GM12874 (cell line): ENCODE measurements at regions not wholly inside any gene's neighbourhood (a gene's known extent, or its start where the extent isn't known, plus 50 kb on each side); places are given as distances from the start of the nearest gene placed in this dataset.

Experiments
- TF ChIP-seq, protein P1 (sequence below): IDR thresholded peaks from 2 replicates; pipeline ENCODE4 v1.5.1; 2011; ENCODE audit warnings: low read depth, mild to moderate bottlenecking, control low read depth, low read length, moderate library complexity; ENCODE audit not compliant: insufficient read depth

DNA sequence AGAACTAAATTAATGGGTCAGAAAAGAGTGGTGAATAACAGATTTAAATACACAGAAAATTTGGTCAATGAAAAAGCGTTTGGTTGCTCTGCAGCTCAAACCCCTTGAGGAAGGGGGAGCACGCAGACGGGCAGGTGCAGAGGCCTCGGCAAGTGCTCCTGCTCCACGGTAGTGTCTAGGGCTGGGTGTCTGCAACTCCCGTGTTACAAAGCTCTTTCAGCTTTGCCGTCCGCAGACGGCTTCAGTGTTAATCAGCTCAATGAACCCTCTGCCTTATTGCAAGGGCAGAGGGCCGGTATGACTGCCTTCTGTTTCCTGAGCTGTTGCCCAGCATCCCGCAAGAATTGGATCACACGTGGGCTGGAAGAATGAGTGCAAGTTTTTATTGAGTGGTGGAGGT, 125.7 kb upstream of the TRHDE start:
- TF ChIP-seq, protein P1, sequence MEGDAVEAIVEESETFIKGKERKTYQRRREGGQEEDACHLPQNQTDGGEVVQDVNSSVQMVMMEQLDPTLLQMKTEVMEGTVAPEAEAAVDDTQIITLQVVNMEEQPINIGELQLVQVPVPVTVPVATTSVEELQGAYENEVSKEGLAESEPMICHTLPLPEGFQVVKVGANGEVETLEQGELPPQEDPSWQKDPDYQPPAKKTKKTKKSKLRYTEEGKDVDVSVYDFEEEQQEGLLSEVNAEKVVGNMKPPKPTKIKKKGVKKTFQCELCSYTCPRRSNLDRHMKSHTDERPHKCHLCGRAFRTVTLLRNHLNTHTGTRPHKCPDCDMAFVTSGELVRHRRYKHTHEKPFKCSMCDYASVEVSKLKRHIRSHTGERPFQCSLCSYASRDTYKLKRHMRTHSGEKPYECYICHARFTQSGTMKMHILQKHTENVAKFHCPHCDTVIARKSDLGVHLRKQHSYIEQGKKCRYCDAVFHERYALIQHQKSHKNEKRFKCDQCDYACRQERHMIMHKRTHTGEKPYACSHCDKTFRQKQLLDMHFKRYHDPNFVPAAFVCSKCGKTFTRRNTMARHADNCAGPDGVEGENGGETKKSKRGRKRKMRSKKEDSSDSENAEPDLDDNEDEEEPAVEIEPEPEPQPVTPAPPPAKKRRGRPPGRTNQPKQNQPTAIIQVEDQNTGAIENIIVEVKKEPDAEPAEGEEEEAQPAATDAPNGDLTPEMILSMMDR = no peak

DNA sequence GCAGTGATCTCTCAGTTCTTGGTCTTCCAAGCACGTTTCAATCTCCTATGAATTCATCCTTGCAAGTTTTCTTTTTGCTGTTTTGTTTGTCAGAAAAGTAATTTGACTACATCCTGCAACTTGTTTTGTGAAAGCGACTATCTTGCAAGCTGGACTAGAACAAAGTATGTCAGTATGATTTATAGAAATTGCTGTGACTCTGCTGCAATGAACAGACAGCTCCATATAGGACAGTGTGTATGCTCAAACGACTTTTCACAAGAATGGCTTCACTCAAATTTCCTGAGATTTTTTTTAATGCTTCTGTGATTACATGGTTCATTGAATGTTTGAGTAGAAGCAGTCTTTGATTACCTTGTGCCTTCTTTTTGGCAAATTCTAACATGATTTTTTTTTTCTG, 123.5 kb upstream of the TRHDE start:
- TF ChIP-seq, protein P1 = no peak

DNA sequence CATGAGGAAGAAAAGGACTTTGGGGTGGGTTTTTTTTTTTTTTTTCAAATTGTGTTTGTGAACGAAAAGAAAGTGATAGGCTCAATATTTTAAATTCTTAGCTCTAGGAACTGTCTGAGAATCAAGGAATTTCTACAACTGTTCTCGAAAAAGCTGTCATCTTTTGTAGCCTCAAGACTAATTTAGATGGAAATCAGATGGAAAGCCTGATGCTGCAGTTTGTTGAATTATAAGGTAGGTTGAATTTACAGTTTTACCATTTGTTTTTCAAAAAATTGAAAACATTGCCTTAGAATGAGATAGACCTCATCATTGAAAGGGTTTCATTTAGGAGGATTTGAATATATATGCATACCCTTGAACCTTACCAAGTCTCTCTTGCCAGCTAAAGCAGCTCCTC, 109.3 kb upstream of the TRHDE start:
- TF ChIP-seq, protein P1 = no peak

DNA sequence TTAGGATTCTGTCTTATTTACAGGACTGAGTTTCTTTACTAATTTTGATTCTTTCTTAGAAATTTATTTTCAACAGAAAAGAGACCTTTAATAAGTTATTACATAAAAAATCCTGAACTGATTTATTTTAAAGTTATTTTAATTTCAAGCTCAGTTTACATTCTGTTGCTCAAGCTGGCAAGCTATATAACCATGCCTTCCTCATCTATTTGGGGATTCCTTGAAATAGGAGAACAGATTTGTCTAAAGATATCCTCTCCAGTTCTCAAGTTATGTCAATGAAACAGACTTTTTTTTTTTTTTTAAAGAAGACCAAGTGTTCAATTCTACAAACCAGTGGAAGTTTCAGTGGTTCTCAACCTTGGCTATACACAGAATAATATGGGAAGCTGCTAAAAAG, 103.3 kb upstream of the TRHDE start:
- TF ChIP-seq, protein P1 = no peak

DNA sequence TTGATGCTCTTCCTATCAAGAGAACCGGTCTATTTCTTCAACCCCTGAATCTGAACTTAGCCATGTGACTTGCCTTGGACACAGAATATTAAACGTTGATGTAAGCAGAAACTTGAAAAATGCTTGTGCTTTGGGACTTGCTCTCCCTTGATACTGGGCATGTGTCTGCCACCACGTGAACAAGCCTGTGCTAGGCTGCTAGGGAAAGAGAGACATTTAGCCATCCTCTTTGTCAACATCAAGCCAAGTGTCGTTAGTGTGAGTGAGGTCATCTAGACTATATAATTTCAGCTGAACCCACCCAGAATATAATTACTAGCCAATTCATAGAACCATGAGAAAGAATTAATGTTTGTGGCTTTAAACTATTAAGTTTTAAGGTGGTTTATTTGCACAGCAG, 98.2 kb upstream of the TRHDE start:
- TF ChIP-seq, protein P1 = no peak

DNA sequence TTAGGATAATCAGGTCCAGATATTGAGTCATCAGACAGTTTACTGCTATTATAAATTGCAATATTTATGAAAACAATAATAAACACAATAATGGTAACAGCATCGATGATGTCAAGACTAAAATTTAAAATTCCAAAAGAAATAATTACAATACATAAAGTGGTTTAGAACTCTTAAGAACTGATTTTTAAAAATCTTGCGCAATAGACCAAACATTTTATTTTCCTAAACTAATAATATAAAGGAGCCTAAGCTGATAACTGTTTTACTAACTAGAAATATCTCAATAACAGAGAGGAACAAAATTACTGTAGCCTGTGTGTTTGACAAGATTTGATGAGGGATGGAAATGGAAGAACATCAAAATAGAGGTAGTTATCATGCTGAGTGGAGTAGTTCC, 93.9 kb upstream of the TRHDE start:
- TF ChIP-seq, protein P1 = no peak

DNA sequence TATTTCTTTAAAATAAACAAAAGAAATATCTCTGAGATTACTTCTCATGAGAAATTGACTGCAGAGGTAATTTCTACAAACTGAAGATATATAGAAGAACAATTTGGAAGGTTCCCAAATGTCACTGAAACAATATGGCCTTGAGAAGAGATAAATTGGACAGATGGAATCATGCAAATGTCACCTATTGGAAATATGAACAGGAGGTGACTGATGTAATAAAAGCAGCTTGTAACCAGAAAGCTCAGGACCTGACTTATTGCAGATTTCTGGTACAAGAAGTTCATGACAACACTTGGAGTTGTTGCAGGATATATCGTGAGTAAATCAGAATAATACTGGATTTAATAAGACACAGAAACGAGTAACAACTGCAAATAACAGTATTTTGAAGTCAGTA, 93.3 kb upstream of the TRHDE start:
- TF ChIP-seq, protein P1 = no peak

DNA sequence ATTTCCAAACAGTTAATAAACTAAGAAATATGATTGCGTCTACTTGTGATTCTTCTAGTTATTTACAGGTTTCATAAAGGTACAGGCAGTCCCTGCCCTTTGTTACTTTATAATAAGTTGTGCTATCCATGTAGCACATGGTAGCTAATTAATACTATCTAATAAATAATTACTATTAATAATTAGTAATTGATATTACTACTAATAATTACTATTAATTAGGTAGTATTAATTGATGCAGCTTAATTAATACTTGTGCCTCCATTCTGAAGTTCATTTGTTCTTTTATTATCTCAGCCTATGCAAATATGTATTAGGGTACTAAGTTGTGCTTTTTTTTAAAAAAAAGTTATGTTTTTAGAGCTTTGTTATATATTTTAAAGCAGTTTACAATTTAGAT, 92.3 kb upstream of the TRHDE start:
- TF ChIP-seq, protein P1 = no peak
